SKM-1 treated with dmso at 0.1 percent for 144 hours (cell line): ENCODE measurements at regions not wholly inside any gene's neighbourhood (a gene's known extent, or its start where the extent isn't known, plus 50 kb on each side); places are given as distances from the start of the nearest gene placed in this dataset.
A peak's percentile ranks its signal among the peaks of the same experiment; 100 is the strongest.
"Not testable (repeated sequence)": the region's sequence is repeated elsewhere in the genome, so short reads cannot be mapped to it uniquely, and the experiment has no call there.

Experiments used
- DNase-seq: peaks from one replicate; lab custom pipeline; 2025; ENCODE audit not compliant: unreplicated experiment; lab: John Stamatoyannopoulos, UW

DNA sequence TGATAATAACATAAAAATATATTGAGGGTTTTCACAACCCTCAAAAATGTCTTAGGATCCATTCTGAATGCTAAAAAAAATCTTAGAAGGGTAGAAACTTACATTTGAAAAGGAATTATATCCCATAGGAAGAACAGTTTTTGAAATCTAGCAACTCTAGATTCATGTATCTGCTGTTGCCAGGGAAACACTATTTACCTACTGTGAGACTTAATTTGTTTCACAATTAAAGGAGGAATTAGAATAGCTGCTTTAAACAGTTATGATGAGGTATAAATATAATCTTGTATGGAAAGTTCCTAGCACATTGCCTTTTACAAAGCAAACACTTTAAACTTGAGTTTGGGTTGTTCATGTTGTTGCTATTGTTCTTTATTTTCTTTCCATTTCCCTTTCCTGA, 988.2 kb downstream of the SUCLG1 start:
- no peak for DNase-seq

DNA sequence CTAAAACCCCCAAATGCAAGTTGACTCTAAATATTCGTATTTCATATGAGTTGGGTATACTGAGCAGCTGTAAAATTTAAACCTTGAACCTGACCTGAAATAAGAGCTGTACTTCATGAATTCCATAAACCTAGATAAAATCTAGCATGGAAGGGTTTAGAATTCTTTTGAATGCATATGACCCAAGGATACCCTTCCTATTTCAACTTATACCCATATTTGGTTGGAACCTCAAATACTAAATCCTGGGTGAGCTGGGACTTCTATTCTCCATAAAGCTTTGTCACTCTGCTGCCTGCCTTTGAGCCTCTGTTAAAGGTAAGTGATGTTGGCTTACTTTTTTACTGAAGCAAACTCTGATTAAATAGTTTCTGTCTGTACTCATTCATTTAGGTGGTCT, 994.6 kb downstream of the SUCLG1 start:
- DNase-seq, result no peak

DNA sequence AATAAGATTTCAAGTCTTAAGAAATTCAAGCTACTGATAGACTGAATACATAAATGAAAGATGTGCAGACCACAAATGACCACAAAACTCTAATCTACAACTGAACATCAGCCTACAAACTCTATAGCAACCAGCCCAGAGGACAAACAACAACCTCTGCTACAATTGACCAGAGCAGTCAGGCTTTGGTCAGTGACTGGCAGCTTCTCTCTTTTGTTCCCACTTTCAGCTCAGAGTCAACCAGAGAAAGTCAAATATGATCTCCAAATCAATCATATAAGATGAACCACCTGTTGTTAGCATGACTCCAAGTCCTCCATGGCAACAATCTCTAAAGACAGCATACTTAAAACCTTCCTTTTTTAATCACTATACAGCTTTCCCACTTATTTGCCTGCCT, 996.2 kb downstream of the SUCLG1 start:
- no peak for DNase-seq

DNA sequence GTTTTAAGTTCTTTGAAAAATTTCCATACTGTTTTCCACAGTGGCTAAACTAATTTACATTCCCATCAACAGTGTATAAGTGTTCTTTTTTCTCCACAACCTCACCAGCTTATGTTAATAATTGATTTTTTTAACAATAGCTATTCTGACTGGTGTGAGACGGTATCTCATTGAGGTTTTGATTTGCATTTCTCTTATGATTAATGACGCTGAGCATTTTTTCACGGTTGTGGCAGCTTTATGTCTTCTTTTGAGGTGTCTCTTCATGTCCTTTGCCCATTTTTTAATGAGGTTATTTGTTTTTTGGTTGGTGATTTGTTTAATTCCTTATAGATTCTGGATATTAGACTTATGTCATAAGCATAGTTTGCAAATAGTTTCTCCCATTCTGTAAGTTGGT, 997.9 kb downstream of the SUCLG1 start:
- no peak for DNase-seq

DNA sequence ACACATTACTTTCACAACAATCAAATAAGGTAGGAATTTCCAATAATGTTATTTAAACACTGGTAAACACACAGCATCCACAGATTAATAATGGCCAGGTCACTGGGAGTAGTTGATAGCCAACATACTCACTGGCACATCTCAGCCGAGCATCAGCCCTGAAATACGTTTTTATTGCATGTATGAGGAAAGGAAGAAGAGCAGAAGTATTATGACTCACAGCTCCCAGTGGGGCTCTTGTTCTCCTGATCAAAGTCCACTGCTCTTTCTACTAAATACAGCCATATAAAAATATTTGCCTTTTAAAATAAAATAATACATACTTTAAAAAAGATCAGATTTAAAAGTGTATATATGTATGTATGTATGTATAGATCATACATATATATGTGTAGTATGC, 999.6 kb downstream of the SUCLG1 start:
- no peak for DNase-seq

DNA sequence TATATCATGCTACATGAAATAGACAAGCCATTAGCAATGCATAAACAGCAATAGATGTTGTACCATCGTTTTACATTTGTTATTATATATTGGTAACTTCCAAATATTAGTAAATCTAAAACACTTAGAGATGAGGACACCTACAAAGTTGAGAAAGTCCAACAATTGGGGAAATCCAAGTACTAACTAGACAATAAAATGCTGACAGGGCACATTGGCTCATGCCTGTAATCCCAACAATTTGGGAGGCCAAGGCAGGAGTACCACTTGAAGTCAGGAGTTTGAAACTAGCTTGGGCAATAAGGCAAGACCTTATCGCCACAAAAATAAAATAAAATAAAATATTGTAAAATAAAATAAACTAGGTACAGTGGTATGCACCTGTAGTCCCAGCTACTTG, 1023.1 kb downstream of the SUCLG1 start:
- no peak for DNase-seq

DNA sequence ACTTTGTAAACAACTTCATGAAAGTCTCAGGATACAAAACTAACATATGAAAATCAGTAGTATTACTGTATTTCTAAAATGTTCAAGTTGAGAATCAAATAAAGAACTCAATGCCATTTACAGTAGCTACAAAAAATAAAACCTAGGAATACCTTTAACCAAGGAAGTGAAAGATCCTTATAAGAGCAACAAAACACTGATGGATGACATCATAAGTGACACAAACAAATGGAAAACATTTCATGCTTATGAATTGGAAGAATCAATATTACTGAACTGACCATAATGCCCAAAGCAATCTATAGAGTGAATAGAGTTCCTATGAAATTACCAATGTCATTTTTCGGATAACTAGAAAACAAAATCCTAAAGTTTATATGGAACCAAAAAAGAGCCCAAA, 1038.1 kb downstream of the SUCLG1 start:
- no peak for DNase-seq

DNA sequence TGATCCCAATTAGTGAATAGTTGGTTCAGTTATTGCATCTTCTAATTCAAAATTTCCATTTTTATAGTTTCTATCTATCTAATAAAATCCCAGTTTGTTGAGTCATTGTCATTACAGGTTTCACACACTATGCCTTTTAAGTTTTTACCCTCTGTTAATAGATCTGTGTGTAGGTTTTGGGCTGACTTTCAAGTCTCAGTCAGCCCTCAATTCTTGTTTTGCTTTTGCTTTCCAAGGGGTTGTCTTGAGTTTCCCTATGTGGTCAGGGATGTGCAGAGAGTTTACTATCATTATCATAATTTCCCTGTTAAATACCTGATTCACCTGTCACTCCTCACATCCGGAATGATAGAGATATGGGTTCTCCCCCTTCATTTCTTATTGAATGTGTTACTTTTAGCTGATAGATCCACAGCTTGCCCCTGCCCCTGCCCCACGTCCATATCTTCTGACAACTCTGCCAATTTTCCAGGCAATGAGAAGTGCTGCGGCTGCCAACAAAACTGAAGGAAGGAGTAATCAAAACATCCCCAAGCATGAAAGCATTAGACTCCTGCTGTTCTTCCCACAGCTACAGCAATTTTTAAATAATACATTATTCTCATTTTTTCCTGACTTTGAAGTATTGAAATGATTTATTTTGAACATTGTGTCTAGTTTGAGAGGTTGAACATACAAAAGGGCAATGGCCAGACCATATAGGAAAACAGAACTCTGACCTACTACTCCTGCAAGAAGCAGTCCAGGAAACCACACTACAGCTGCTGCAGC, 1064.8 kb downstream of the SUCLG1 start:
- DNase-seq, result no peak

DNA sequence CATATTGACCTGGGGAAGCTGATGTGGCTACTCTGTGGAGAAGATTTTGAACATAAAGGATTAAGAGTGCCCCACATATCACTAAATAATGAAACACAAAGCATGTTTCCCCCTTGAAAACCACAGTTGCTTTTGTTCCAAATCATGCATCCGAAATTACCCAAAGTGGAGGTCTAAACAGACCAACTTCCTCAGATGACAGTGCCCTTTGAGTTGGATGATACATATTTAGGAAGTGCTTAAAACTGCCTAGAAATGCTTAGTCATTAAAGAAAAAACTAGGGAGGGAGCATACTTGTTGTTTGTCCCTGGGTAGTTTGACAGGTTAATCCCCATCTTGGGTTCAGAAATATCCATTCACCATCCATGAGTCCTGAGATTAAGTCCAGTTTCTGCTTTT, 1070.3 kb downstream of the SUCLG1 start:
- peak; percentile 13 for DNase-seq

DNA sequence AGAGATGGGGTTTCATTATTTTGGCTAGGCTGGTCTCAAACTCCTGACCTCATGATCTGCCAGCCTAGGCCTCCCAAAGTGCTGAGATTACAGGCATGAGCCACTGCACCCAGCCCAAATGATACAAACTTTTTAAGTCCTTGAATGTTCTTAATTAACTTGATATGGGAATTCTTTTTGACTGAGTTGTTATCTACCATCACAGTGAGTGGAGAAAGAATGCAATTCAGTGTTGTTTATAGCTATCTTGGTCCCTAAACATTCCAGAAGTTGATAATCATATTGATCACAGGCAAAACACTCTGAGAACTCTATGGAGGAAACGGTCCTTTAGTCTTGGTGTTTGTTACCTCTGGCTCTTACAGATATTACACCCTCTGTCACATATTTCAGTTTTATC, 1072.5 kb downstream of the SUCLG1 start:
- DNase-seq, result no peak

DNA sequence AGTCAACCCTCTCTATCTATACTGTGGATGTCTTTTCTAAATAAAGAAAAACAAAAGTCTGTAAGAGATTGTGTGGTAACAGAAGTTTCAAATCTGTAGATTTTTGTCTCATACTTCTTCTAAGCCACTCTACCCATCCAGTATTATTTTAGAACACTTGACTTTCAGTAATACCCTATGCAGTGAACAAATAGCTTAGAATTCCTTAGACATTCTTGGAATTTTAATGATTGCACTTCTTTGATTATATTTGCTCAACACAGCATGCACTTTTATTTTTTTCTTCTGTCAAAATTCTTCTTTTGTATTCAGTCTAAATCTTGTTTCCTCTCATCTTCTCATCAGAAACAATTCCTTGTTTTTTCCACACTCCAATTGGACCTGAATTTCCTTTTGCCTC, 1080.2 kb downstream of the SUCLG1 start:
- DNase-seq, result no peak

DNA sequence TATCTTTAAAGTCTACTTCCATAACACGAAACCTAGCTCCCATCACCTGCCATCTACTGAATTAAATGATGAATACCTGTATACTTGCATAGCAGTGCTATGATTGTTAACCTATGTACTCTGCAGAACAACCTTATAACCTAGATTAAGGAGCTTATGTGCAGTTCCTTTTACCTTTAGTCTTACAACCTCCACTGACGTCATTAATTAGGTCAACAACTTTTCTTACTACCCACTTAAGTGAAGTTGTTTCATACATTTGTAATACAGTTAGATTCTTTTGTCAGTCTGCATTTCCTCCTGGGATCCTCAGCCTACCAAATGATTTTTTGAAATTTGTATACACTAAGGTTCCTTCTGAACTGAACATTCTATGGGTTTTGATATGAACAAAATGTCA, 1082.3 kb downstream of the SUCLG1 start:
- DNase-seq, result no peak

DNA sequence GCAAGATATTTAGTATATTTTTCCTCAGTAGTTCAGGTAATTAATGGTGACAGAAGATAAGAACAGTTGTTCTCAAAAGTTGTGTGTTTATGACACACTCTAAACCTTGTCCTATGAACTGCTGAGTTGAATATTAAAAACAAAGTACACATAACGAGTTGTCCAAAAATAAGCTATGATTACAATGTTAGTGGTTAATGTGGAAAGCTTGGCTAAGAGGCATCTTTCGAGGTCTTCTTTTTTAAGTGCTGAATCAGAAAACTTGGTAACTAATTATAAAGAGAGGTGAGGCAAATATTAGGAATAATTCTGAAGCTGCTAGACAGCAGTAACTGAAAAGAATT, 1088.7 kb downstream of the SUCLG1 start:
- no peak for DNase-seq

DNA sequence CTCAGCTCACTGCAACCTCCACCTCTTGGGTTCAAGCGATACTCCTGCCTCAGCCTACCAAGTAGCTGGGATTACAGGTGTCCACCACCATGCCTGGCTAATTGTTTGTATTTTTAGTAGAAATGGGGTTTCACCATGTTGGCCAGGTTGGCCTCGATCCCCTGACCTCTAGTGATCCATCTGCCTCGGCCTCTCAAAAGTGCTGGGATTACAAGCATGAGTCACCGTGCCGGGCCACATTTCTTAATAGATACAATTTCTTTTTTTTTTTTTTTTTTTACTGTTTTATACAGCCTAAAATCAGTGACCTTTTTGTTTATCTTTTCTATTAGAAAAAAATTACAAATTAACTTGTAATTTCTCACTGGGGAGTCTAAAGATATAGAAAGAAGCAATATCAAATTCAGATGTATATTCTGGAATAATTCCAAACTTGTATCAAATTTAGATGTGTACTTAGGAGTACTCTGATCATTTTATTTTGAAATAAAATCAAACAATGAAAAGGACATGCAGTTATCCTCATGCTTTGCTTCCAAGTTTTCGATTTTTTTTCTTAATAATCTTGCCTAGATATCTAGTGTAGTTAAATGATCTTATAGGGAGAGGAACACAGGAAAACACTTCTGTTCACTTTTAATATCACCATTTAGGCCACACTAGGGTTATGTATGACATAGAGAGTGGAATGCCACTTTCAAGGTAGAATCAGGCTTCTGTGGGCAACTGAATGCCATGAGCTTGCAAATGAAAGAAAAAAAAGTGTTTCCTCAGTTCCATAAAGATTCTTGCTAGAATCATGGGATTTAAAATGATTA, 1089.3 kb downstream of the SUCLG1 start:
- DNase-seq, result no peak

DNA sequence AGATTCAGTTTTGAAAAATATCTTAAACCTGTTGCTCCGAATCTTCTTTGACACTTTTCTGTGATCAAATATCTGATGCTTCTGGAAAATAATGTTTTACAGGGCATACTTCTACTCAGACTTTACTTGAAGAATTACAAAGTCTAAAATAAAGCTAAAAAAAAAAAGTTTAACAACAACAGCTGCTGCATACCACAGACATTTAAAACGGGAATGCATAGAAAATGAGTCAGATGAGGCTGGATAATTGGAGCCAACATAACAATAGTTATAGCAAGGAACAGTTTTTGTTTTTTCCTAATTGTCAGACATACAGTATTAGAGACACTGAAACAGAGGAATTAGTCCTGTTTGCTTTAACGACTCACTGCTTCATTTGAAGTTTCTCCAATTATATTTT, 1090.2 kb downstream of the SUCLG1 start:
- no peak for DNase-seq

DNA sequence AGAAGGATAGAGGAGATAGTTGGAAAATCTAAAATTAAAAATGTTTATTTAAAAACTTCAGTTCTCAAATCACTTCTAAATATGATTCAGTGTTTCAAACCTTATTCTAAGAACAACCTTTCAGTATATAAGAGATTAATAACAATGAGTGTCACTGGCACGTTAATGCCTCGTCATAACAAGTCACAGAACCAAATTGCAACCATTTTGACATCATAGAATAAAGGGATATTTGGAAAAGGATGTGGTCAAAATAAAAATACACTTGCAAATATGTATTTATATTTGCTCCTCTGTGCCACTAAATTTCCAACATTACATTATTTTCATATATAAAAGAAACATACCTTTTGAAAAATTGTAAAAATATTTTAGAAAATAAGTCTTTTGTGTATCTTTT, 1090.6 kb downstream of the SUCLG1 start:
- no peak for DNase-seq

DNA sequence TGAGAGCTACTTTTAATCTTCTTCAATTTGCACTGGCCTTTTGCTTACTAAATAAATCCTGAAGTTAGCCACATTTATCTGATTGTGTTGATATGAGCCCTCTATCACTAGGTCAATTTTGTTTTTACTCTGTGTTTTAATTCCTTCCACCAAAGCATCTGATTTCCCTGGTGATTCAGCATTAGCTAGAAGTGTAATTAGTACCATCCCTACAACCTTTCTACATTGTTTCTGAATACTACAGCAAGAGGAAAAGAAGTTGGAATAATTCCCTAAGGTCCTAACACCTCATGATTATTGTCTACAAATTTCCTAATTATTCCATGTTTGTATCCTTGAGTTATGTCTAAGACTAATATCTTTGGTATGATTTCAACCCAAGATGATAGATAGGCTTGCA, 1093.6 kb downstream of the SUCLG1 start:
- no peak for DNase-seq

DNA sequence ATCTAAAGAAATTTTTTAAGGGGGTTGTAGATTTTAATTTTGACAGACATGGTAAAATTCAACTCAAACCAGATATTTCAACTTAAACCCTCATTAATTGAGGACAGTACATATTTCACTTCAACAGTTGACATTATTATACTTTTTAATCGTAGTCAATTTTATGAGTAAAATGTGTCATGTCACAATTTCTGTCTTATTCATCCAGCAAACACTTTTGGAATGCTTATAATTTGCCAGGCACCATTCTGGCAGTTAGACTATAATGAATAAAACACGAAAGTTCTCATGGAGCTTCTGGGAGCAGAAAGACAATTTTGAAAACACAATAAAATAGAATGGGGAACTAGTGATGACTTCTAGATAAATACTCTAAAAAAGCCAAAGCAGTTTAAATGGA, 1094.8 kb downstream of the SUCLG1 start:
- no peak for DNase-seq

DNA sequence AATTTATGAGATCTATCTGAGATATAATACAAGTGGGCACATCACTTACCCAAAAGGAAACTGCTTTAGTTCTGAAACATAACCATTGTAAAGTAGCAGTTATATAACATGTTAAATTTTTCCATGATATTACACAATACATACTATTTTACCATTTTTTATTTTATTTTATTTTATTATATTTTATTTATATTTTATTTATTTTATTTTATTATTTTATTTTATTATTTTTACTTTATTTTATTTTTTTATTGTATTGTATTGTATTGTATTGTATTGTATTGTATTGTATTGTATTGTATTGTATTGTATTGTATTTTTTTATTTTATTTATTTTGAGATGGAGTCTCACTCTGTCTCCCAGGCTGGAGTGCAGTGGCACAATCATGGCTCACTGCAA, 1095.9 kb downstream of the SUCLG1 start:
- DNase-seq, result not testable (repeated sequence)

DNA sequence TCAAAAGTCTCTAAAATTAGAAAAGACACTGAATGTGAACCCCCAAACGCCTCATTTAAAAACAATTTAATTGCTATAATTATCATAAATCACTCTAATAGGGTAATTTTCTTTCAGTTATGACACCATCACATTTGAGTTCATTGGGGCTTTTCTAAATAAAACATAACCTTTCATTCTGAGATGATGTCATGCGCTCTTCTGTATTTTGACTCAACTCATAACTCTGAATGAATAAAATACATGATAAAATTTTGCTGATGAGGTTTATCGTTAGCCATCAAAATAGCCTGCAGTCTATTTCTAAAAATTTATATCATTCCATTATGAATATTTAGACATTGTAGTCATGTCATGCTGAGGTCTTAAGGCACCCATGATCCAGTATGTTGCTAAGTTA, 1099.7 kb downstream of the SUCLG1 start:
- no peak for DNase-seq

DNA sequence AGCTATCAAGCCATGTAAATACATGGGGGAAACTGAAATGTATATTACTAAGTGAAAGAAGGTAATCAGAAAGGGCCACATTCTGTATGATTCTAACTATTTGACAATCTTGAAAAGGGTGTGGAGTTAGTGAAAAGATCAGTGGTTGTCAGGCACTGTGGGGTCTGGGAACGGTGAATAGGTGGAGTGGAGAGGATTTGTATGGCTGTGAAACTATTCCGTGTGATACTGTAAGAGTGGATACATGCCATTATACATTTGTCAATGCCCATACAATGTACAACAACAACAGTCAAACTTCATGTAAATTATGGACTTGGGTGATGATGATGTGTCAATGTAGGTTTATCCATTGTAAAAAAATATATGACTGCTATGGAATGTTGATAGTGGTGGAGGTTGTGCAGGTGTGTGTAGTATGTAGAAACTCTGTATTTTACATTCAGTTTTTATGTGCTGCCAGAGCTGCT, 1116.2 kb downstream of the SUCLG1 start:
- DNase-seq, result peak; percentile 54

DNA sequence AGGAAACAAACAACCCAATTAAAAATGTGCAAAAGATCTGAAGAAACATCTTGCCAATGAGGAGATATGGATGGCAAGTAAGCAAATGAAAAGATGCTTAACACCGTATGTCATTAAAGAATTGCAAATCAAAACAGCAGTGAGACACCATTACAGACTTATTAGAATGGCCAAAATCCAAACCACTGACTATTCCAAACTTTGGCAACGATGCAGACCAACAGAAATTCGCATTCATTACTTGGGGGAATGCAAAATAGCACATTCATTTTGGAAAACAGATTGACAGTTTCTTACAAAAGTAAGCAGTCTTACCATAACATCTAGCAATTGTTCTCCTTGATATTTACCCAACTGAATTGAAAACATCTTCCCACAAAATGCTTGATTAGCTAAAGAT, 1118.7 kb downstream of the SUCLG1 start:
- no peak for DNase-seq

DNA sequence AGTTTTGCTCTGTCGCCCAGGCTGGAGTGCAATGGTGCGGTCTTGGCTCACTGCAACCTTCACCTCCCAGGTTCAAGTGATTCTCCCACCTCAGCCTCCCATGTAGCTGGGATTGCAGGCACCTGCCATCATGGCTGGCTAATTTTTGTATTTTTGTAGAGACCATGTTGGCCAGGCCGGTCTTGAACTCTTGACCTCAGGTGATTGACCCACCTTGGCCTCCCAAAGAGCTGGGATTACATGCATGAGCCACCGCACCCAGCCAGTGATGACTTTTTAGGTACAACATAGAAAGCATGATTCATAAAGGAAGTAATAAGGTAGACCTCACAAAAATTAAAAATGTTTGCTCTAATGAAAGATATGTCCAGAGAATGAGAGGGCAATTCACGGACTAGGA, 1119.1 kb downstream of the SUCLG1 start:
- not testable (repeated sequence) for DNase-seq
